ENCODE measurements at regions not wholly inside any gene's neighbourhood (a gene's known extent, or its start where the extent isn't known, plus 50 kb on each side); places are given as distances from the start of the nearest gene placed in this dataset.

- H3K4me3 ChIP-seq (ENCODE audit: low read depth, low read length) = no peak overlapping the region
- no peak for DNase-seq (ENCODE audit: low read depth)
- TF ChIP-seq CTCF (IDR thresholded peaks at IDR 0.05; ENCODE audit: control insufficient read depth, extremely low read depth, insufficient read depth) = no peak
These were observed 748.8 kb upstream of the RIOK2 start for GRCh38 chr5:97931829-97932228.

GRCh38 chr5:97936231-97936630 is 753.2 kb upstream of the RIOK2 start:
- no peak for DNase-seq (ENCODE audit: low read depth)
- no peak overlapping the region for H3K4me3 ChIP-seq (ENCODE audit: low read depth, low read length)
- TF ChIP-seq CTCF (IDR thresholded peaks at IDR 0.05; ENCODE audit: control insufficient read depth, extremely low read depth, insufficient read depth) = no peak

- no peak overlapping the region for H3K4me3 ChIP-seq (ENCODE audit: low read depth, low read length)
- TF ChIP-seq CTCF (IDR thresholded peaks at IDR 0.05; ENCODE audit: control insufficient read depth, extremely low read depth, insufficient read depth) = no peak
- no peak for DNase-seq (ENCODE audit: low read depth)
These were observed 754.8 kb upstream of the RIOK2 start for GRCh38 chr5:97937846-97938245.

- DNase-seq (ENCODE audit: low read depth) = no peak
- H3K4me3 ChIP-seq (ENCODE audit: low read depth, low read length) = no peak overlapping the region
- no peak for TF ChIP-seq CTCF (IDR thresholded peaks at IDR 0.05; ENCODE audit: control insufficient read depth, extremely low read depth, insufficient read depth)
These were observed 760.0 kb upstream of the RIOK2 start for GRCh38 chr5:97943036-97943435.

GRCh38 chr5:97951139-97951538 is 768.1 kb upstream of the RIOK2 start:
- no peak for TF ChIP-seq CTCF (IDR thresholded peaks at IDR 0.05; ENCODE audit: control insufficient read depth, extremely low read depth, insufficient read depth)
- H3K4me3 ChIP-seq (ENCODE audit: low read depth, low read length) = no peak overlapping the region
- no peak for DNase-seq (ENCODE audit: low read depth)

GRCh38 chr5:97955450-97955849 is 772.4 kb upstream of the RIOK2 start:
- no peak for DNase-seq (ENCODE audit: low read depth)
- no peak for TF ChIP-seq CTCF (IDR thresholded peaks at IDR 0.05; ENCODE audit: control insufficient read depth, extremely low read depth, insufficient read depth)
- no peak overlapping the region for H3K4me3 ChIP-seq (ENCODE audit: low read depth, low read length)

- TF ChIP-seq CTCF (IDR thresholded peaks at IDR 0.05; ENCODE audit: control insufficient read depth, extremely low read depth, insufficient read depth) = no peak
- DNase-seq (ENCODE audit: low read depth) = no peak
These were observed 784.2 kb upstream of the RIOK2 start for GRCh38 chr5:97967292-97967691.

More at GRCh38 chr5:97967292-97967691, 784.2 kb upstream of the RIOK2 start:
- no peak overlapping the region for H3K4me3 ChIP-seq (ENCODE audit: low read depth, low read length)

Measured in LNCaP clone FGC (cell line).